DND-41 (cell line): ENCODE measurements at regions not wholly inside any gene's neighbourhood (a gene's known extent, or its start where the extent isn't known, plus 50 kb on each side); places are given as distances from the start of the nearest gene placed in this dataset.

Source experiments
- CTCF ChIP-seq: IDR thresholded peaks from 2 replicates; pipeline ENCODE4 v1.5.1; 2012; ENCODE audit warnings: borderline replicate concordance, low read length, moderate library complexity, mild to moderate bottlenecking; ENCODE audit not compliant: poor library complexity, severe bottlenecking; ENCODE audit errors: extremely low read depth
- EZH2 ChIP-seq: IDR thresholded peaks from 3 replicates; pipeline ENCODE4 v1.6.1; 2012; ENCODE audit warnings: borderline replicate concordance, low read depth, mild to moderate bottlenecking, moderate library complexity, low read length, inconsistent platforms; ENCODE audit not compliant: severe bottlenecking

GRCh38 chr6:82603871-82604270 lies 240.3 kb downstream of the TPBG start:
- TF ChIP-seq CTCF = no peak
- TF ChIP-seq EZH2 = no peak
